Suppressor macrophage treated with lipopolysaccharide for 4 hours (primary cell): ENCODE measurements at regions not wholly inside any gene's neighbourhood (a gene's known extent, or its start where the extent isn't known, plus 50 kb on each side); places are given as distances from the start of the nearest gene placed in this dataset.

Source experiments
- DNase-seq: peaks from one replicate; pipeline ENCODE4 v3.0.0-alpha.2; 2020

GRCh38 chr9:27752069-27752468 is 178.8 kb upstream of the C9orf72 start:
- DNase-seq: no peak

DNA sequence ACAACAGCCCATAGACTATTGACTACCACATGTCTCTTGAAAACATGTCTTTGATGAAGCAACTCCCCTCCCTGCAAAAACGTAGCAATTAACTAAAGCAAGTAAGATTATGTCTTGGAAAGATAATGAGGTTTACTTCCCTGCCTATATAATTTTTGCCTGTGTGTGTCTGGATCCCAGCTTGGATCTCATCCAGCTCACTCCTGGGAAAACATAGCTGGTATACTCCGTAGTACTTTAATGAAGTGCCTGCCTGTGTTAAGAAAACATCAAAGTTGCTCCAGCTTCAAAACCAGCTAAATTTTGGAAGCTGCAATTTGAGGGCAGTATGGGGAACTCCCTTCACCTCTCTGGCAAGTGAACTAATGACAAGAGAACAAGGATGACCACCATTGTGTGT is 182.6 kb upstream of the C9orf72 start:
- DNase-seq: no peak

GRCh38 chr9:27756418-27756817 is 183.1 kb upstream of the C9orf72 start:
- DNase-seq: no peak

DNA sequence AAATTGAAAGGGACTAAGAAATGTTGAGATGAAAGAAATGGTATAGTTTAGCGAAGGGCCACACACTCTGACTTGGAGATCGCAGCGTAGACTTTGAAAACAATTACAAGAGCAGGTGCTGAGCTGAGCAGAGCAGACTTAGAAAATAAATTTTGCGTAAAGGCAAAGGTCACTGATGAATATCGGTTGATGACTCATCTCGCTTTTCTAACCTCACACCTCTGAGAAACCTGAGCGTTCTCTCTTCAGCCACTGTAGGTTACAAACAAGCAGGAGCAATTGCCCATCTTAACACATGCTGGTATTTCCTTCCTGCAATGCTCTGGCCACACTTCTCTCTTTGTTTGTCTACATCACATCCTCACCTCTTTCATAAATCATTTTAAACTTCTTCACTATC is 190.6 kb upstream of the C9orf72 start:
- no peak for DNase-seq

GRCh38 chr9:27765266-27766072 is 192.2 kb upstream of the C9orf72 start:
- DNase-seq: no peak

DNA sequence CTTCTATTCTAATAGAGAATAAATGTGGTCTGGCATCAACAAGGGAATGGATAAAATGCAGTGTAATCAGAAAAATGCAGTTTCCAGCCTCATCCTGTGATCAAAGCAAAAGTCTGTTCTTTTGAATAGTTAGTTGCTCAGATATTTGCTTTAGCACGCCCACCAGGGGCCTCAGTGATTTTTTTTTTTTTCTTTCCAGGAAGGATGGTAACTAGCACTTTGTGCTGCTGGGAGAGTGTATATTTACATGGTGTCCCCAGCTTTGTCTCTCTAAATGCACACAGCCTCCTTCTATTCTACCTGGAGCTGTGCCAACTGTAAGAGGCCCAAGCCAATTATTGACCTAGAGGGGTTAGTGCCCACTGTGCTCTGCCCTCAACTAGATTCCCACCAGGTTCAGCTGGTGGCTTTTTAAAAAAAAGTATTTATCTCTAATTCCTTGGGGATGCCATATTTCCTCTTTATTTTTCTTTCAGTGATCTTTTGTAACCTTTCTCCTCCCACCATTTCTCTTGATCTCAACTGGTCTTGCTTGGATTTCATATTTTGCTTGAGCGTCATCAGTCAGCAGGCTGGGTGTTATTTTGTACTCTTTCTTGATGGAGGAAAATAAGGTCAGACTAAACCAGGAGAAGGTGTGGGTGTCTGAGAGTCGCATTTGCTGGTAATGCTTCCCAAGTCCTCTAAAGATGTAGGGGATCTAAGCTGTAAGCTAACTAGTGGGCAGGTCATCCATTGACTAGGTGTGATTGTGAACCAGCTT is 193.0 kb upstream of the C9orf72 start:
- DNase-seq: no peak

GRCh38 chr9:27768781-27769180 is 195.5 kb upstream of the C9orf72 start:
- no peak for DNase-seq

- no peak for DNase-seq
Measured at GRCh38 chr9:27770541-27770940, 197.3 kb upstream of the C9orf72 start.

- no peak for DNase-seq
Measured at GRCh38 chr9:27771803-27772545, 198.7 kb upstream of the C9orf72 start.

- DNase-seq: peak; percentile 53
Measured at GRCh38 chr9:27784847-27785713, 211.8 kb upstream of the C9orf72 start.

DNA sequence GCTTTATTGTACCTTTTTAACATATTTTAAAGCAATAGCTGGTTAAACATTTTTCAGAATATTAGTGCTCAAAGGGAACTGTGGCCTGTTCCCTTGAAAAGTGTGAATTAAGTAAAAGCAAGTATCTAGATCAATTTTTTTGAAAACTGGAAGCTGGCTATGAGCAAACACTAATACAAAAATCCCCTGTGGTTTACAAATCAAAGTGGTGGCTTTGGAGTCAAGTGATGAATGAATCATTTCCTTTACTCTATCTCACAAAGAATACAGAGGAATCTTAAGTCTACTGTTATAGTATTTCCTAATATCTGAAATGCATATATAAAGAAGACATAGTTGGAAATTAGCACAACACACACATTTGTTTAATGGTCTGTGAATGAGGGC is 212.4 kb upstream of the C9orf72 start:
- DNase-seq: peak; percentile 70

DNA sequence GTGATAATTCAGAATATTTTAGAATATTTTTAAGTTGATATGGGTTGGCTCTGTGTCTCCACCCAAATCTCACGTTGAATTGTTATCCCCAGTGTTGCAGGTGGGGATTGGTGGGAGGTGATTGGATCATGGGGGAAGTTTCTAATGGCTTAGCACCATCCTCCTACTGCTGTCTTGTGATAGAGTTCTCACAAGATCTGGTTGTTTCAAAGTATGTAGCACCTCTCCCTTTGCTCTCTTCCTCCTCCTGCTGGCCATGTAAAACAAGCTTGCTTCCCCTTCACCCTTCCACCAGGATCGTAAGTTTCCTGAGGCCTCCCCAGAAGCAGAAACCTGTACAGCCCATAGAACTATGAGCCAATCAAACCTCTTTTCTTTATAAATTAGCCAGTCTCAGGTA is 214.6 kb upstream of the C9orf72 start:
- DNase-seq: peak; percentile 27

DNA sequence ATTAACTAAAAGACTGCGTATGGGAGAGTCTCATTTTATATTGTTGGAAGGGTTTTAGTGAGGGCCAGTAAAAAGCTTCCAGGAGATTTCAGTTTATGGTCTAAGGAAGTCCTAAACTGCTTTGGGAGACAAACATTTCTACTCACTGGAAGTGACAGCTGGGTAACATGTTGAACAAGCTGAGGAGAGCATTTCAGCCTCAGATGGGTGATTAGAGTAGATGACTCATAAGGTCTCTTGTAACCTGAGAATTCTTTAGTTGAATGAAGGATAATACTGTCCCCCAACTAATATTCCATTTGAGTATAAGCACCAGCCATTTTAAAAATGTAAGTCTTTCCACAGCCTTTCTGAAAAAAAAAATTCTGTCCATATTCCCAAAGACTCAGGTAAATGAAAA is 218.0 kb upstream of the C9orf72 start:
- no peak for DNase-seq

DNA sequence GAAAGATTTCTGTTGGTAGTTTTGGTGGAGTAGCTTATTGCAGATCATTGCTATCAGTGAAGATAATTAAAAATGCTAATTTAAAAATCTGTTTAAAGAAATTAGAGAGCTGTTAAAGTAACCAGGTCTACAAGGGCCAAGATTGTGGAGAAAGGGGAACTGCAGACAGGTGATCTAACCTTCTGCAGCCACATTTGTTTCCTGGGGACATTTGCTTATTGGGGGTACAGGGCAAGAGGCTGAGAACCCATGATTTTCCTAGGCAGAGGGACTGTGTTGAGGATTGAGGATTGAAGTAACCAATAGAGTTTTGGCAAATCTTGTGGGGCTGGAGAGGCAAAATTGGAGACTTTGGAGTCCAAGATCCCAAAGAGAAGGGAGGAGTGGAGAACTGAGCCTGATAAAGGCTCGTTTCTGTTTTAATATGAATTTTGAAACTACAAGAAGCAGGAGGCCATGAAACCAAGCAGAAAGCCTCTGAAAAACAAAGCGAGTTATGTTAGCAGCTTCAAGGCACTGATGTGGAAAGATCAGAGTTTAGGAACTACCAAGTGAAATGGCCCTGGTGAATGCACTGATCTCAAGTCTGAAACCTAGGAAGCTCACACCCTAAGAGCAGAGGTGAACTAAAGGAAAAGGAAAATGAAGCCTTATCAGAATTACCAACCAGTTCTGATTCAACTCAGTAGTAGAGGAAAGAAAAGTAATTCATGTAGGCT is 219.8 kb upstream of the C9orf72 start:
- DNase-seq: no peak

GRCh38 chr9:27799326-27799725 is 226.0 kb upstream of the C9orf72 start:
- no peak for DNase-seq

- peak; percentile 5 for DNase-seq
Measured at GRCh38 chr9:27800159-27800558, 226.9 kb upstream of the C9orf72 start.

DNA sequence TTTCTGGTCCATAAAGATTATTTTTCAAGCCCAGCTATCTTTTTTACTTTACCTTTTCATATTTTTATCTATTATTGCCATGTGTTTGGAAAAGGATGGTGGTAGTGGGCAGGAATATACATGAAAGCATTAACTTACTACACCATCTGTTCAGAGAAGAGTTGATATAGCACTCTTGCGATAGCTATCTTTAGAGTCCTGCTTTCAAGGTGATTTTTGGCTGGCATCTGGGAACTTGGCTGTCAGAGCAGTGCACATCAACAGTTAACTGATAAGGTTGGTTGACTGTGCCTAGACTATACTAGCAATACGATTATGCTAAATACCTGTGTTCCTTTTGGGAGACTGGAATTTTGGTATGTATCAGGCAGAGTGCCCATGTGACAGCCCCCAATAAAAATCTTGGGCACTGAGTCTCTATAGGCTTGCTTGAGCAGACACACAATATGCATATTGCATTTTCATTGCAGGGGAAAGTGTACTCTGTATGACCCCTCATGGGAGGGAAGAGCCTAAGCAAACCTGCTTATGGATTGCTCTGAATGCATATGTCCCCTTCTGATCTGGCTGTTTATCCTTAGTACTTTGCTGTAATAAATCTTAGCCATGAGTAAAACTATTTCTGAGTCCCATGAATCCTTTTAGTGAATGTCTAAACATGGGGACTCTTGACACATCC is 227.6 kb upstream of the C9orf72 start:
- no peak for DNase-seq

DNA sequence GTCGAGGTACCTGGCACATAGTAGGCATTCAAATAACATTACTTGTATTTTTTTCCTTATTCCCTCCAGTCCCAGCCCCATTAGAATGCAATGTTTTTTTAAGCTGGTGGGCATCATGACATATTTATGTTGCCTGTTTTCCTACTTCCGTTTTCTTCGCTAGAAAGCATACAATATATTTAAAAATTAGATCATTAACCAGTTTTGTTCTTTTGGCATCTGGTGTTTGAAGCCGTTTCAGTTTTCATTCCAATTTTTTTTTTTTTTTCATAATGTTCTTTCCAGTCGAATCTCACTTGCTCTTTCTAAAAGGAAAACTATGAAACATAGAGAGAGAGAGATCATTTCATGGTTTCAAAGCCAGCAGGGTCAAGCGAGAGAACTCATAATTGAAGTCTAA is 228.3 kb upstream of the C9orf72 start:
- DNase-seq: peak; percentile 2

DNA sequence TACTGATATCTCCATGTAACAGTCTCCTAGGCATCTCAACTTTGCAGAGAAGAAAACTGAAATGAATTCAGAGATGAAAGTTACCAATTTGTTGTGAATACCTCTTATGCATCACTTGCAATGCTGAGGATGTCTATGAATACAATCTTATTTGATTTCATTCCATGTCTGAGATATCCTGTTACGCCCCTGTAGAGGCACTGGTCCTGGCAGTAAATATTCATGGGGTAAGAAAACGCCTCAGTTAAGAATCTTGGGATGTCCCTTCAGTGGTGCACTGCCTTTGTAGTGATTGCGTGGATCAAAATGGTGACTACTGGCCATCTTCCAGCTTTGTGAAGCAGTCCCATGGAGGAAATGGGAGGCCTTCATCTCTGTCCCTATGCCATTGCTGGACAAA is 229.1 kb upstream of the C9orf72 start:
- no peak for DNase-seq

DNA sequence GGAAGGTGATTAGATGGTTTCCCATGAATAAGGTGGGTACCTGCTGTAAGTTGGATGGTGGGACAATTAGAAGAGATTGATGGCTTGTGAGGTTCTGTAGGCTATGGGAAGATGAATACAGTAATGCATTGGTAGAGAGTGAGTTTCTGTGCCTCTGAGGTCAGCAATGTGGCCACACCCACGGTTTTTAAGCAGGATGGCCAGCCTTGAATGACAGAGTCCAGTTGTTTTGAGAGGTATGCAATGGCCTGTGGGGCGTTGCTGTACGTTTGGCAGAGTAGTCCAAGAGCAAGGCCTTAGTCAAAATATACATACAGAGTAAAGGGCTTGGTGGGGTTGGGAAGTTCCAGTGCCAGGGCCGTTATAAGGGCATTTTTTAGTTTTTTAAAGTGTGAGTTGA is 235.6 kb upstream of the C9orf72 start:
- DNase-seq: no peak

GRCh38 chr9:27817747-27818146 is 244.5 kb upstream of the C9orf72 start:
- DNase-seq: no peak
